HS-27A (cell line): ENCODE measurements at regions not wholly inside any gene's neighbourhood (a gene's known extent, or its start where the extent isn't known, plus 50 kb on each side); places are given as distances from the start of the nearest gene placed in this dataset.
"Not testable (repeated sequence)": the region's sequence is repeated elsewhere in the genome, so short reads cannot be mapped to it uniquely, and the experiment has no call there.

Experiments
- DNase-seq: peaks from one replicate; pipeline ENCODE4 v3.0.0-alpha.2; 2012; ENCODE audit warnings: low read depth, missing footprints

DNA sequence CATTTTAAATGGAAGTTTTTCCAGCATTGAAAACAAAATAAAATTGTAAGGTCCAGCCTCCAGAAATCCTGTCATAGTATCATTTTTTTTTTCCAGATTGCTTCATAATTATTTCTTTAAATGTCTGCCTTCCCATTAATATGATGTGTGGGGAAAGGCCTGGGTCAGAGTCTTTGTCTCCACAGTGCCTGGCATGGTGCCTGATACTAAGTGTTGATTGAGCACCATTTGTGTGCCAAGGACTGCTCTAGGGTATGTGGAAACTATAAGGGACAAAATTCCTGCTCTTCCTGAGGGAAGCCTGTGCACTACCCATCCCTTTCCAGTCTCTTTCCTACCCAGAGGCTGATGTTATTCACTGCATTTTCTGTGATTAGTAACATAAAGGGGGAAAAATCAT is 53.1 kb upstream of the BEND4 start:
- DNase-seq, result no peak

GRCh38 chr4:42216664-42217063 is 64.2 kb upstream of the BEND4 start:
- no peak for DNase-seq

DNA sequence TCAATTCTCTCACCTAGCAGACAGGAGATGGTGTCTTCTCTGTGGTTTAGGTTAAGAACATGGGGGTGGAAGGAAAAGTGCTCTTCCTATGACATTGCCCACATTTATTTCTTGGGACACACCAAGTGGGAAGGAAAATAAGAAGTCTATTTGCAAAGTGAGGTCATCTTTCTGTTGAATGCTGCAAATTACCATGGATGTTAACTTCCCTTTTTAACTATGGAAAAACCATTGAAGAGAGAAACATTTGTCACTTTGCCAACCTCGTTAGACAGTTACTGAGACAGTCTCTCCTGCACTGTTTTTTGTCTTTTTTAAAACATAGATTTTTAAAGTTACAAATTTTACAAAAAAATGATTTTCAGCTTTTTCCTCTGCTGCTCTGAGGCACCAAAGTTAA is 72.8 kb upstream of the BEND4 start:
- no peak for DNase-seq

DNA sequence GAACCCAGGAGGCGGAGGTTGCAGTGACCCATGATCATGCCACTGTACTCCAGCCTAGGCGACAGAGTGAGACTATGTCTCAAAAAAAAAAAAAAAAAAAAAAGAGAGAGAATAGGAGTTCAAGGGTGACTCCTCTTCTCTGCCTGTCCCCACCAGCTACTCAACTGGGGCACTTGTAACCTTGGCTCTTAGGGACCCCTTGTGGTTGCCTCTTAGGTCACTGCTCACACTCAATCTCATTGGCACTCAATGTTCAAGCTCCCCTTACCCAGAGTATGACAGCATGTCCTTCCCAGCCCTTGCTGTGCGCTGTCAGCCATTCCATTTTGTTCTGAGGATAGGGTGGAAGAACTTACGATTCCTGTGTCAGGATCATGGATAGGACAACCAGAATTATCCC is 82.4 kb upstream of the BEND4 start:
- no peak for DNase-seq

DNA sequence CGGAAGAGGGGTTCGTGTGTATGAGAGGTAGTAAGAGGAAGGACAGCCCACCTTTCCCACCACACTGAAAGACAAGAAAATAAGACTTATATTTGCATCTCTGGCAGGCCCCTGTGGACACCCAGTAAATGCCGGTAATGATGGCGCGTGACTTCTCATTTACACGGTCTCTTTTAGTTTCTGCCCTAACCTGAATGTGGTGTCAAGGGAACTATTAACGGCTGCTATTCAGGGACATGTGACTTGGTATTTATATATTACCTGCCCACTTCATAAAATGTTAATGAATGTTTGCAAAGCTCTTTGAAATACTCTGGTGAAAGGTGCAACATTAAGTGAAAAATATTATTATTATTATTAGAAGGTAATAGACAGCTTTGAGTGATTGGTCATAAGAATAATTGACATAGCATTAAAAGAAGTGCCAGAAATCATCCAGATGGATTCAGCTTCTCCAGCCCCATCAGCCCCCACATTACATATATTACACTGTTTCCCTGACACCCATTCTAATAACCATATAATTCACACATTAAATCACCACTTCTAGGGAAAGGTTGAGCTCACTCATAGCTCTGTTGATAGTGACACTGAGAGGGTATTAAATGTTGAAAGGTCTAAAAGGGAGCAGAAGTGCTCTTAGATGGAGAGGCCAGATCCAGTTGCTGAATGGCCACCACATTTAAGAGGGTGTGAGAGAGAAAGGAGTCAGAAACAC is 83.0 kb upstream of the BEND4 start:
- DNase-seq, result no peak

DNA sequence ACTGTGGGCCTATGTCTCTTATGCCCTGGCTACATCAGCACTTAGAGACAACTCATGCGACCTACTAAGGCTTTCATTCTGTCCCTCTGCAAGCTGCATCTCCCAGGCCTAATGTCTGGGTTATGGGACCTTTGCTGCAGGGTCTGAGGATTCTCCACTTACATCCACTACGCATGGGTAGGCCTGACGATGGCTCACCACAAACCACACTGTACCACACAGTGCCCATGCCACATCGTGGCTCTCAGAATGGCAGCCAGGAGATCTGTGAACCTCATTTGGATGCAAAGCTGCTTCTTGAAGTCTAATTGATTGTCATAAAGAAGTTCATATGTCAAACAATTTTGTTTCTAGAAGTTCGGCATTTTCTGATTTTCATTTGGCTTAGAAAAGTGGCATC is 84.6 kb upstream of the BEND4 start:
- no peak for DNase-seq

GRCh38 chr4:42237451-42237850 is 85.0 kb upstream of the BEND4 start:
- DNase-seq, result no peak

DNA sequence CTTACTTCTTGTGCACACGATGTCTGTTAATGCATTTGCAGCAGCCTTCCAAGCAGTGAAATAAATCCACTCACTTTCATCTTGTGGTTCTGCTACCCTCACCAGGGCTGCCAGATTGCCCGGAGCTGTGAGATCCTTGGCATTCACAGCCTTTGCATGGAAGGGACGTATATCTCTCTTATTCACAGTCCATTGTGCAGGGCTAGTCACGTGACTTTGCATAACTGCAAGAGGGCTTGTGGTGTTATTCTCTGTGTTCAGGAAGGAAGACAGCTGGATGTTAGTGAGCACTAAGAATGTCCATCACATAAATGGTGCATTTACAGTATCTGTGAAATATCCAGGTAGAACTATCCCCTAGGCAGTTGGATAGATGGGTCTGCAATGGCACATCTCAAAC is 96.5 kb upstream of the BEND4 start:
- DNase-seq, result no peak

- no peak for DNase-seq
Observed at GRCh38 chr4:42252315-42252714, 99.9 kb upstream of the BEND4 start.

- not testable (repeated sequence) for DNase-seq
Observed at GRCh38 chr4:42257645-42258044, 105.2 kb upstream of the BEND4 start.

GRCh38 chr4:42262701-42263490 is 110.4 kb upstream of the BEND4 start:
- DNase-seq, result no peak

- no peak for DNase-seq
Observed at GRCh38 chr4:42265782-42266602, 113.5 kb upstream of the BEND4 start.

- no peak for DNase-seq
Observed at GRCh38 chr4:42267724-42268123, 115.3 kb upstream of the BEND4 start.

DNA sequence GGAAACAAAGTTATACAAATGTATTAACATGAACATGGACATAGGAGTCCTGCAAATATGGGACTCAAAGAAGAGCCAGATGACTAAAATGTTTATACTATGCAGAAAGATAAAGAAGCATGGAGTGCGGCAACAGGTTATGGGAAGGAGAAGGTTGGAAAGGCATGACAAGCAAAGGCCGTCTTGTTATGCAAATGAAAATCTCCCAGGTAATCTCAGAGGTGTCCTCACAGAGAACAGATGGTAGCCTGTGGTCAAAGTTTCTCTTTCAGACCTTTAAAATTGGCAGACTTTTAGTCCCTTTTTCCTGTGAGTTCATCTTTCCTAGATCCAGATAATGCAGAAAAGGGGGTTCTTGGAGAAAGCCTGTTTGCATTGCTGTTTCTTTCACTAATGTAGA is 116.4 kb upstream of the BEND4 start:
- DNase-seq, result no peak

GRCh38 chr4:42271096-42271495 is 118.6 kb upstream of the BEND4 start:
- DNase-seq, result no peak

GRCh38 chr4:42277291-42277690 is 120.0 kb upstream of the SHISA3 start:
- no peak for DNase-seq

DNA sequence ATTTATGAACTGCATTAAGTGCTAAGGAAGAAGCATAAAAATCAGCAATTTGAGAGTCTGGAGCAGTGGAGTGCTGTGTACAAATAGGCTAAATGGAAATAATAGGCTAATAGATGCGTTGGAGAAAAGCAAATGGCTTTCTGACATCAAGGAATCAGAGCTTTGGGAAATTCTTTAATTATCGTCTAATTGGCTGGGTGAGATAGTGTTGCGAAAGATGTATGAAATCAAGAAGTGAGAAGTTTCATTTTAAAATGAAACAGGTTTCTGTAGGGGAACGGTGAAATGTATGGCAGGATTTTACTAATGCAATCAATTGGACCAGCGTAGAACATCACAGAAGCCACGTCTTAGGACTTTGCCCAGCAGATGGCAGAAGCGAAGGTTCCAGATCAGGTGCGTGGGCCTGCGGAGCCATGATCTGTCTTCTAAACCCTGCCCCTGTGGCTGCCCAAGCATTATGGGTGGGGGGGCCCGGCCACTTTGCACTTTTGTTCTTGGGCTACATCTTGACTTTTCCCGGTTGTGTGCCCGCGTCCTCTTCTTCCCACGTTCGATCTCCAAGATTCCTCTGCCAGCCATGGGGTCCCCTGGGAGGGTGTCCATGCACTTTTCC is 118.5 kb upstream of the SHISA3 start:
- no peak for DNase-seq

GRCh38 chr4:42280327-42281095 is 116.8 kb upstream of the SHISA3 start:
- no peak for DNase-seq

DNA sequence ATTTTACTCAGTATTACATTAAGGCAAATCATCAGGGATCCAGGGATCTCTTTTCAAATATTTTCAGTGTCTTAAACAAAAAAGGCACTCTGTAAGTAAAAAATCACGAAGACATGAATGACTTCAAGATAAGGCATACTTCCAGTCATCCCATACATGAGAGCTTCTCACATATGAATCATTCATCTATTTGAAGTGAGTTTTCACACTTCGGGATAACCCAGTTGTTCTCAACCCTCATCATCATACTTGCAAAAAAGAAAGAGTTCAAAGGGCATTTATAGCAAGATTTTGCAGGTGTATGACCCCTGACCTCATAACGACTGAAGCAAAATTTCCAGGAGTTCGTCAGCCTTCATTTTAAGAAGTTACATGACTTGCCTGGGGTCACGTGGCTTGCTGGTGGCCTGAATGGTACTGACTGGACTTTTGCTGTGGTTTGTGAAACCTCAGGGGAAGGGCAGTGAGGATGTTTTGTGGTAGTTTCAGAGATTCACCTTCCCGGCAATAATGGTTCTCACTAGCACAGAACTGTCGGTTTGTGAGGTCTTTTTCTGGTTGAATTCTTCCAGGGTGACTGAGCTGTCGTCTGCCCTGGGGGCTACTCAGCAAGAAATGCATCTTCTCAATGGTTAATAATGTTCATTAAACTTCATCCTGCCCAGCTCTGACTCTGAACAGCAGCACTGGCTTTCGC is 115.8 kb upstream of the SHISA3 start:
- DNase-seq, result no peak

- peak; percentile 48 for DNase-seq
Observed at GRCh38 chr4:42282081-42282901, 115.0 kb upstream of the SHISA3 start.
